IPS DF 6.9 (cell line): ENCODE measurements at regions not wholly inside any gene's neighbourhood (a gene's known extent, or its start where the extent isn't known, plus 50 kb on each side); places are given as distances from the start of the nearest gene placed in this dataset.
A peak's percentile ranks its signal among the peaks of the same experiment; 100 is the strongest.

Experiments used
- DNase-seq: peaks from one replicate; pipeline ENCODE4 v3.0.0-alpha.2; 2013; ENCODE audit warnings: low read depth, low spot score
- H3K27ac ChIP-seq: one replicate; pipeline ENCODE4 v1.5.1; 2013; ENCODE audit warnings: low read length, control low read depth
- H3K27me3 ChIP-seq: 2 replicates; pipeline ENCODE4 v1.6.1; 2013; ENCODE audit warnings: mild to moderate bottlenecking, low read length; ENCODE audit not compliant: control insufficient read depth, insufficient read depth
- H3K36me3 ChIP-seq: 2 replicates; pipeline ENCODE4 v1.6.1; 2013; ENCODE audit warnings: low read length; ENCODE audit not compliant: control insufficient read depth, insufficient read depth
- H3K4me1 ChIP-seq: 2 replicates; pipeline ENCODE4 v1.6.1; 2013; ENCODE audit warnings: low read length; ENCODE audit not compliant: control insufficient read depth, insufficient read depth
- H3K4me3 ChIP-seq: 2 replicates; pipeline ENCODE4 v1.5.1; 2013; ENCODE audit warnings: mild to moderate bottlenecking, low read length
- H3K9me3 ChIP-seq: 2 replicates; pipeline ENCODE4 v1.6.1; 2013; ENCODE audit warnings: low read length, inconsistent platforms; ENCODE audit not compliant: control insufficient read depth, insufficient read depth
- WGBS: extraction: QIAGEN DNeasy Blood & Tissue Kit; methylation state at CpG from one replicate; pipeline ENCODE4 v1.1.7; 2013; ENCODE audit warnings: mixed read lengths, missing lambda C conversion rate; ENCODE audit not compliant: insufficient read length, insufficient coverage; 5-methylcytosine and 5-hydroxymethylcytosine counted together

GRCh38 chr5:162520878-162521277 is 453.3 kb downstream of the GABRG2 start:
- H3K4me3 ChIP-seq = no peak overlapping the region
- H3K9me3 ChIP-seq = no peaks in the 10 kb centered on the region
- no peaks in the 10 kb centered on the region for H3K36me3 ChIP-seq
- no peak for DNase-seq
- H3K4me1 ChIP-seq = no peaks in the 10 kb centered on the region
- no CpG with 5 or more reads among the region's 1 CpG for WGBS
- H3K27ac ChIP-seq = no peak overlapping the region
- H3K27me3 ChIP-seq = no peaks in the 10 kb centered on the region

- Histone ChIP-seq H3K4me3 (no peak overlapping the region), H3K9me3 (no peaks in the 10 kb centered on the region), H3K27me3 (no peaks in the 10 kb centered on the region), H3K27ac (no peak overlapping the region), H3K4me1 (no peaks in the 10 kb centered on the region), H3K36me3 (no peaks in the 10 kb centered on the region)
- DNase-seq = no peak
- no CpG with 5 or more reads among the region's 1 CpG for WGBS
These were observed 461.6 kb downstream of the GABRG2 start for GRCh38 chr5:162529209-162529608.

- Histone ChIP-seq H3K4me1 (no peaks in the 10 kb centered on the region), H3K36me3 (no peaks in the 10 kb centered on the region), H3K27me3 (no peaks in the 10 kb centered on the region), H3K4me3 (no peak overlapping the region), H3K27ac (no peak overlapping the region), H3K9me3 (no peaks in the 10 kb centered on the region)
- WGBS = no CpG with 5 or more reads among the region's 2 CpGs
- DNase-seq = no peak
These were observed 462.3 kb downstream of the GABRG2 start for GRCh38 chr5:162529886-162530285.

GRCh38 chr5:162543437-162543836 is 475.9 kb downstream of the GABRG2 start:
- no CpG with 5 or more reads among the region's 2 CpGs for WGBS
- no peak overlapping the region for H3K4me3 ChIP-seq
- H3K9me3 ChIP-seq = no peaks in the 10 kb centered on the region
- no peaks in the 10 kb centered on the region for H3K27me3 ChIP-seq
- no peaks in the 10 kb centered on the region for H3K4me1 ChIP-seq
- H3K36me3 ChIP-seq = no peaks in the 10 kb centered on the region
- DNase-seq = no peak
- H3K27ac ChIP-seq = no peak overlapping the region

GRCh38 chr5:162544905-162545304 is 477.3 kb downstream of the GABRG2 start:
- H3K36me3 ChIP-seq = no peaks in the 10 kb centered on the region
- H3K4me3 ChIP-seq = no peak overlapping the region
- no peak overlapping the region for H3K27ac ChIP-seq
- H3K4me1 ChIP-seq = no peaks in the 10 kb centered on the region
- no CpG with 5 or more reads among the region's 2 CpGs for WGBS
- H3K9me3 ChIP-seq = no peaks in the 10 kb centered on the region
- no peak for DNase-seq
- no peaks in the 10 kb centered on the region for H3K27me3 ChIP-seq

GRCh38 chr5:162550236-162550635 is 482.7 kb downstream of the GABRG2 start:
- no peak overlapping the region for H3K27ac ChIP-seq
- DNase-seq = no peak
- H3K9me3 ChIP-seq = no peaks in the 10 kb centered on the region
- no peaks in the 10 kb centered on the region for H3K4me1 ChIP-seq
- no peaks in the 10 kb centered on the region for H3K27me3 ChIP-seq
- WGBS = no CpG with 5 or more reads among the region's 13 CpGs
- H3K4me3 ChIP-seq = no peak overlapping the region
- no peaks in the 10 kb centered on the region for H3K36me3 ChIP-seq

GRCh38 chr5:162558120-162558519 is 490.5 kb downstream of the GABRG2 start:
- no peak overlapping the region for H3K27ac ChIP-seq
- H3K4me1 ChIP-seq = no peaks in the 10 kb centered on the region
- no peaks in the 10 kb centered on the region for H3K36me3 ChIP-seq
- WGBS = no CpG with 5 or more reads among the region's 6 CpGs
- no peaks in the 10 kb centered on the region for H3K9me3 ChIP-seq
- H3K27me3 ChIP-seq = no peaks in the 10 kb centered on the region
- DNase-seq = no peak
- no peak overlapping the region for H3K4me3 ChIP-seq

- Histone ChIP-seq H3K27ac (no peak overlapping the region), H3K27me3 (no peaks in the 10 kb centered on the region), H3K4me3 (no peak overlapping the region), H3K36me3 (no peaks in the 10 kb centered on the region), H3K9me3 (no peaks in the 10 kb centered on the region), H3K4me1 (no peaks in the 10 kb centered on the region)
- no CpG with 5 or more reads among the region's 3 CpGs for WGBS
- no peak for DNase-seq
These were observed 500.1 kb downstream of the GABRG2 start for GRCh38 chr5:162567644-162568043.

- no peaks in the 10 kb centered on the region for H3K27me3 ChIP-seq
- H3K27ac ChIP-seq = no peak overlapping the region
- no peaks in the 10 kb centered on the region for H3K4me1 ChIP-seq
- no peak for DNase-seq
- no peak overlapping the region for H3K4me3 ChIP-seq
- no peaks in the 10 kb centered on the region for H3K9me3 ChIP-seq
- no CpG with 5 or more reads among the region's 2 CpGs for WGBS
- H3K36me3 ChIP-seq = no peaks in the 10 kb centered on the region
These were observed 506.2 kb downstream of the GABRG2 start for GRCh38 chr5:162573758-162574157.

GRCh38 chr5:162591724-162592123 is 524.2 kb downstream of the GABRG2 start:
- DNase-seq = no peak
- Histone ChIP-seq H3K27ac (no peak overlapping the region), H3K4me1 (no peaks in the 10 kb centered on the region), H3K27me3 (no peaks in the 10 kb centered on the region), H3K9me3 (no peaks in the 10 kb centered on the region), H3K36me3 (no peaks in the 10 kb centered on the region), H3K4me3 (no peak overlapping the region)

GRCh38 chr5:162593881-162594280 is 526.3 kb downstream of the GABRG2 start:
- WGBS = no CpG with 5 or more reads among the region's 1 CpG

More at GRCh38 chr5:162593881-162594280, 526.3 kb downstream of the GABRG2 start:
- no peak overlapping the region for H3K27ac ChIP-seq
- no peaks in the 10 kb centered on the region for H3K4me1 ChIP-seq
- no peaks in the 10 kb centered on the region for H3K36me3 ChIP-seq
- DNase-seq = peak; percentile 20
- no peak overlapping the region for H3K4me3 ChIP-seq
- no peaks in the 10 kb centered on the region for H3K9me3 ChIP-seq
- H3K27me3 ChIP-seq = no peaks in the 10 kb centered on the region
